Endothelial cell of umbilical vein (primary cell): ENCODE measurements at regions not wholly inside any gene's neighbourhood (a gene's known extent, or its start where the extent isn't known, plus 50 kb on each side); places are given as distances from the start of the nearest gene placed in this dataset.

ENCODE experiments used
- EZH2 ChIP-seq: IDR thresholded peaks from 2 replicates; pipeline ENCODE4 v1.6.1; 2012; ENCODE audit warnings: borderline replicate concordance, low read depth, mild to moderate bottlenecking, moderate library complexity, low read length, inconsistent platforms; ENCODE audit not compliant: severe bottlenecking
- FOS ChIP-seq: IDR thresholded peaks from 2 replicates; pipeline ENCODE4 v1.6.1; 2011; ENCODE audit warnings: mild to moderate bottlenecking, low read length, moderate library complexity, borderline replicate concordance; ENCODE audit not compliant: insufficient read depth
- POLR2A ChIP-seq: IDR thresholded peaks from 2 replicates; pipeline ENCODE4 v1.6.1; 2012; ENCODE audit warnings: low read depth, mild to moderate bottlenecking, control low read depth, low read length
- POLR2AphosphoS5 ChIP-seq: IDR thresholded peaks from 2 replicates; pipeline ENCODE4 v1.6.1; 2012; ENCODE audit warnings: low read depth, mild to moderate bottlenecking, control low read depth, low read length, moderate library complexity; ENCODE audit not compliant: insufficient read depth
- TF ChIP-seq, protein P1 (sequence below), 2 donors: IDR thresholded peaks; 1 replicate in 1 of 2; 2 replicates in 1 of 2; pipeline ENCODE4 v1.5.1; 2011; ENCODE audit warnings: low read length in 2 of 2, mild to moderate bottlenecking in 2 of 2, moderate library complexity in 2 of 2, control low read depth in 1 of 2, inconsistent platforms in 1 of 2, low read depth in 1 of 2; ENCODE audit not compliant: insufficient read depth in 1 of 2; ENCODE audit errors: extremely low read depth in 1 of 2

DNA sequence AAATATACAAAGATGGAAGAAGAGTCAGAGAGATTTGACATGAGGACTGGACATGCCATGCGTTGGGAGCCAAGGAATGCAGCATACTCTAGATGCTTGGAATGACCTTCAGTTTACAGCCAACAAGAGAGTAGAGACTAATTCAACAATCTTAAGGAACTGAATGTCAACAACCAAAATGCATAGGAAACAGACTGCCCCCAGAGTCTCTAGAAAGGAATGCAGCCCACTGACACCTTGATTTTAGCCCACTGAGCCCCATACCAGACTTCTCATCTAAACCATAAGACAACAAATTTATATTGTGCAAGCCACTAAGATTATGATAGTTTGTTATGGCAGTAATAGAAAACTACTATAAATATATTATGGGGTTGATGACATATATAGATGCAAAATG is 611.2 kb downstream of the RPS29 start:
- TF ChIP-seq EZH2 = no peak
- TF ChIP-seq, protein P1, sequence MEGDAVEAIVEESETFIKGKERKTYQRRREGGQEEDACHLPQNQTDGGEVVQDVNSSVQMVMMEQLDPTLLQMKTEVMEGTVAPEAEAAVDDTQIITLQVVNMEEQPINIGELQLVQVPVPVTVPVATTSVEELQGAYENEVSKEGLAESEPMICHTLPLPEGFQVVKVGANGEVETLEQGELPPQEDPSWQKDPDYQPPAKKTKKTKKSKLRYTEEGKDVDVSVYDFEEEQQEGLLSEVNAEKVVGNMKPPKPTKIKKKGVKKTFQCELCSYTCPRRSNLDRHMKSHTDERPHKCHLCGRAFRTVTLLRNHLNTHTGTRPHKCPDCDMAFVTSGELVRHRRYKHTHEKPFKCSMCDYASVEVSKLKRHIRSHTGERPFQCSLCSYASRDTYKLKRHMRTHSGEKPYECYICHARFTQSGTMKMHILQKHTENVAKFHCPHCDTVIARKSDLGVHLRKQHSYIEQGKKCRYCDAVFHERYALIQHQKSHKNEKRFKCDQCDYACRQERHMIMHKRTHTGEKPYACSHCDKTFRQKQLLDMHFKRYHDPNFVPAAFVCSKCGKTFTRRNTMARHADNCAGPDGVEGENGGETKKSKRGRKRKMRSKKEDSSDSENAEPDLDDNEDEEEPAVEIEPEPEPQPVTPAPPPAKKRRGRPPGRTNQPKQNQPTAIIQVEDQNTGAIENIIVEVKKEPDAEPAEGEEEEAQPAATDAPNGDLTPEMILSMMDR (IDR thresholded peaks at IDR 0.05; ENCODE audit: extremely low read depth in 1 of 2, insufficient read depth in 1 of 2, low read depth in 1 of 2, low read length in 2 of 2) = no peak
- TF ChIP-seq POLR2A = no peak
- no peak for TF ChIP-seq POLR2AphosphoS5
- TF ChIP-seq FOS = no peak
